ENCODE measurements at regions not wholly inside any gene's neighbourhood (a gene's known extent, or its start where the extent isn't known, plus 50 kb on each side); places are given as distances from the start of the nearest gene placed in this dataset.

DNA sequence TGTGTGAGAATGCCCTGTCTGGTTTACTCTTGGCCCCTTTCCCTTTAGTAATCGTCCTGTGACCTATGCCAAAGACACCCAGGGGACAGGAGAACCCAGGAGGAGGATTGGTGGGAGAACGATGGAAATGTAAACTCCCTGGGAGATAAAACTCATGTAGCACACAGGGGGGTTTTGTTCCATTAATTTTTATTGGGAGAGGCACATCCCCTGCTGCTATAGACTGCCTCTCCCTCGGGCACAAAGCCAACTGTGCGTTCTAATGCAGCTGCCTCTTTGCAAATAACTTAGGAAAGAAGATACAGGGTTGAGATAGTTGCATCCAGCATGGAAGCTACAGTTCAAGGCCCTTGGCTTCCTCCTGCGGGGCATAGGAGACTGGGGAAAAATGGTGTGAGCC, 489.6 kb downstream of the SLC4A3 start:
- TF ChIP-seq, protein P1, sequence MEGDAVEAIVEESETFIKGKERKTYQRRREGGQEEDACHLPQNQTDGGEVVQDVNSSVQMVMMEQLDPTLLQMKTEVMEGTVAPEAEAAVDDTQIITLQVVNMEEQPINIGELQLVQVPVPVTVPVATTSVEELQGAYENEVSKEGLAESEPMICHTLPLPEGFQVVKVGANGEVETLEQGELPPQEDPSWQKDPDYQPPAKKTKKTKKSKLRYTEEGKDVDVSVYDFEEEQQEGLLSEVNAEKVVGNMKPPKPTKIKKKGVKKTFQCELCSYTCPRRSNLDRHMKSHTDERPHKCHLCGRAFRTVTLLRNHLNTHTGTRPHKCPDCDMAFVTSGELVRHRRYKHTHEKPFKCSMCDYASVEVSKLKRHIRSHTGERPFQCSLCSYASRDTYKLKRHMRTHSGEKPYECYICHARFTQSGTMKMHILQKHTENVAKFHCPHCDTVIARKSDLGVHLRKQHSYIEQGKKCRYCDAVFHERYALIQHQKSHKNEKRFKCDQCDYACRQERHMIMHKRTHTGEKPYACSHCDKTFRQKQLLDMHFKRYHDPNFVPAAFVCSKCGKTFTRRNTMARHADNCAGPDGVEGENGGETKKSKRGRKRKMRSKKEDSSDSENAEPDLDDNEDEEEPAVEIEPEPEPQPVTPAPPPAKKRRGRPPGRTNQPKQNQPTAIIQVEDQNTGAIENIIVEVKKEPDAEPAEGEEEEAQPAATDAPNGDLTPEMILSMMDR (IDR thresholded peaks at IDR 0.05 in 8 of 11, conservative IDR thresholded peaks at IDR 0.05 in 3 of 11), result no peak
- TF ChIP-seq POLR2AphosphoS5 (IDR thresholded peaks at IDR 0.05) (no peak), POLR2A (IDR thresholded peaks at IDR 0.05) (no peak)
